ENCODE measurements at regions not wholly inside any gene's neighbourhood (a gene's known extent, or its start where the extent isn't known, plus 50 kb on each side); places are given as distances from the start of the nearest gene placed in this dataset.

- TF ChIP-seq CTCF (IDR thresholded peaks at IDR 0.05): no peak
- TF ChIP-seq POLR2AphosphoS5 (IDR thresholded peaks at IDR 0.05): no peak
- TF ChIP-seq POLR2A (IDR thresholded peaks at IDR 0.05): no peak
Observed at GRCh38 chr15:94588993-94589392, 357.6 kb downstream of the MCTP2 start.

All from suprapubic skin (tissue), 4 donors.